GM21576 (cell line): ENCODE measurements at regions not wholly inside any gene's neighbourhood (a gene's known extent, or its start where the extent isn't known, plus 50 kb on each side); places are given as distances from the start of the nearest gene placed in this dataset.
A peak's percentile ranks its signal among the peaks of the same experiment; 100 is the strongest.

ENCODE experiments used
- ATAC-seq: cut with Tn5 transposase; IDR thresholded peaks from one replicate; pipeline ENCODE4 v1.9.1; 2021; ENCODE audit warnings: mild to moderate bottlenecking, moderate library complexity; ENCODE audit not compliant: unreplicated experiment

- ATAC-seq = no peak
Observed at GRCh38 chr9:113646946-113647914, 183.7 kb downstream of the RGS3 start.

GRCh38 chr9:113648048-113648447 is 184.5 kb downstream of the RGS3 start:
- no peak for ATAC-seq

GRCh38 chr9:113648586-113648985 is 185.1 kb downstream of the RGS3 start:
- no peak for ATAC-seq

- no peak for ATAC-seq
Observed at GRCh38 chr9:113649054-113649453, 185.5 kb downstream of the RGS3 start.

- ATAC-seq = no peak
Observed at GRCh38 chr9:113649855-113650206, 186.3 kb downstream of the RGS3 start.

- no peak for ATAC-seq
Observed at GRCh38 chr9:113650207-113651131, 186.9 kb downstream of the RGS3 start.

- no peak for ATAC-seq
Observed at GRCh38 chr9:113651896-113652295, 188.4 kb downstream of the RGS3 start.

GRCh38 chr9:113652355-113653152 is 189.0 kb downstream of the RGS3 start:
- ATAC-seq = no peak

- no peak for ATAC-seq
Observed at GRCh38 chr9:113653746-113654604, 190.4 kb downstream of the RGS3 start.

- ATAC-seq = no peak
Observed at GRCh38 chr9:113654605-113655428, 191.3 kb downstream of the RGS3 start.

- ATAC-seq = no peak
Observed at GRCh38 chr9:113656771-113657670, 193.5 kb downstream of the RGS3 start.

- peak; percentile 76 for ATAC-seq
Observed at GRCh38 chr9:113657765-113658544, 194.4 kb downstream of the RGS3 start.

GRCh38 chr9:113658545-113658895 is 195.0 kb downstream of the RGS3 start:
- no peak for ATAC-seq

- no peak for ATAC-seq
Observed at GRCh38 chr9:113659039-113659438, 195.5 kb downstream of the RGS3 start.

- no peak for ATAC-seq
Observed at GRCh38 chr9:113659740-113660139, 196.2 kb downstream of the RGS3 start.

- no peak for ATAC-seq
Observed at GRCh38 chr9:113660196-113660595, 196.7 kb downstream of the RGS3 start.

- no peak for ATAC-seq
Observed at GRCh38 chr9:113661074-113661473, 197.5 kb downstream of the RGS3 start.
